CD14-positive monocyte (primary cell): ENCODE measurements at regions not wholly inside any gene's neighbourhood (a gene's known extent, or its start where the extent isn't known, plus 50 kb on each side); places are given as distances from the start of the nearest gene placed in this dataset.

Source experiments
- DNase-seq, 3 donors: peaks; one replicate each; pipeline ENCODE4 v3.0.0-alpha.2; 2011 to 2022
- H2AFZ ChIP-seq: 2 replicates; pipeline ENCODE4 v1.6.0; 2012; ENCODE audit warnings: mild to moderate bottlenecking, low read depth, low read length, inconsistent platforms; ENCODE audit not compliant: insufficient read depth, poor library complexity, severe bottlenecking
- H3K27ac ChIP-seq, 2 donors: 1 replicate in 1 of 2; 2 replicates in 1 of 2; pipeline ENCODE4 v1.5.1; 2012 to 2013; ENCODE audit warnings: low read length in 2 of 2, control low read depth in 1 of 2, inconsistent platforms in 1 of 2, low read depth in 1 of 2, mild to moderate bottlenecking in 1 of 2
- H3K27me3 ChIP-seq, 2 donors: one replicate each; pipeline versions ENCODE4 v1.6.0 to v1.6.1; 2011 to 2013; ENCODE audit warnings: low read length in 2 of 2; ENCODE audit not compliant: control insufficient read depth in 2 of 2, insufficient read depth in 2 of 2
- H3K36me3 ChIP-seq, 2 donors: replicated peaks in 1 of 2; 1 replicate in 1 of 2; 2 replicates in 1 of 2; pipeline versions ENCODE4 v1.5.1 to v1.6.1; 2012 to 2013; ENCODE audit warnings: low read length in 2 of 2, control low read depth in 1 of 2, inconsistent platforms in 1 of 2, mild to moderate bottlenecking in 1 of 2; ENCODE audit not compliant: insufficient read depth in 2 of 2, control insufficient read depth in 1 of 2
- H3K4me1 ChIP-seq, 2 donors: 1 replicate in 1 of 2; 2 replicates in 1 of 2; pipeline versions ENCODE4 v1.5.1 to v1.6.1; 2012 to 2013; ENCODE audit warnings: low read length in 2 of 2, control low read depth in 1 of 2, inconsistent platforms in 1 of 2, mild to moderate bottlenecking in 1 of 2, moderate library complexity in 1 of 2; ENCODE audit not compliant: insufficient read depth in 2 of 2, control insufficient read depth in 1 of 2
- H3K4me2 ChIP-seq: replicated peaks from 2 replicates; pipeline ENCODE3; 2012; ENCODE audit warnings: low read length, moderate library complexity, mild to moderate bottlenecking; ENCODE audit not compliant: poor library complexity, severe bottlenecking; ENCODE audit errors: extremely low read depth
- H3K4me3 ChIP-seq, 3 experiments: fragments of 200-600 bp in 1 of 3; sonication (generic) in 1 of 3; replicated peaks in 1 of 3; 1 replicate in 2 of 3; 2 replicates in 1 of 3; pipeline ENCODE4 v1.5.1; 2011 to 2013; ENCODE audit warnings: low read length in 3 of 3, mild to moderate bottlenecking in 3 of 3, control low read depth in 2 of 3, low read depth in 2 of 3, inconsistent platforms in 1 of 3, moderate library complexity in 1 of 3
- H3K79me2 ChIP-seq: 2 replicates; pipeline ENCODE4 v1.6.0; 2012; ENCODE audit warnings: mild to moderate bottlenecking, control low read depth, inconsistent platforms, low read length, moderate library complexity; ENCODE audit not compliant: insufficient read depth
- H3K9ac ChIP-seq: 2 replicates; pipeline ENCODE4 v1.6.0; 2017; ENCODE audit warnings: low read length, mild to moderate bottlenecking; ENCODE audit not compliant: insufficient read depth, poor library complexity, severe bottlenecking
- H3K9me3 ChIP-seq, 2 donors: replicated peaks in 1 of 2; 1 replicate in 1 of 2; 2 replicates in 1 of 2; pipeline versions ENCODE4 v1.5.1 to v1.6.1; 2012 to 2013; ENCODE audit warnings: low read length in 2 of 2, control low read depth in 1 of 2; ENCODE audit not compliant: control insufficient read depth in 1 of 2, insufficient read depth in 1 of 2
- H4K20me1 ChIP-seq: 2 replicates; pipeline ENCODE4 v1.6.0; 2012; ENCODE audit warnings: mild to moderate bottlenecking, low read length, control low read depth, moderate library complexity; ENCODE audit not compliant: insufficient read depth
- H3K27ac Mint-ChIP-seq, 7 donors: one replicate each; pipeline ENCODE4 v1.8.0; 2020; ENCODE audit warnings: mild to moderate bottlenecking in 7 of 7, mixed read lengths in 7 of 7, moderate library complexity in 6 of 7, inconsistent platforms in 2 of 7
- H3K27me3 Mint-ChIP-seq, 3 donors: one replicate each; pipeline ENCODE4 v1.8.0; 2021 to 2022; ENCODE audit warnings: low read depth in 3 of 3, mild to moderate bottlenecking in 3 of 3, mixed read lengths in 3 of 3, moderate library complexity in 3 of 3, inconsistent platforms in 1 of 3
- H3K36me3 Mint-ChIP-seq, 2 donors: one replicate each; pipeline ENCODE4 v1.8.0; 2020; ENCODE audit warnings: mixed read lengths in 2 of 2, inconsistent platforms in 1 of 2, mild to moderate bottlenecking in 1 of 2
- H3K4me1 Mint-ChIP-seq: one replicate; pipeline ENCODE4 v1.8.0; 2020; ENCODE audit warnings: mild to moderate bottlenecking, mixed read lengths
- H3K4me3 Mint-ChIP-seq, 2 donors: one replicate each; pipeline ENCODE4 v1.8.0; 2020; ENCODE audit warnings: mild to moderate bottlenecking in 2 of 2, mixed read lengths in 2 of 2, moderate library complexity in 1 of 2
- H3K9me3 Mint-ChIP-seq, 7 donors: one replicate each; pipeline ENCODE4 v1.8.0; 2020 to 2022; ENCODE audit warnings: mixed read lengths in 7 of 7, mild to moderate bottlenecking in 6 of 7, moderate library complexity in 6 of 7, inconsistent platforms in 2 of 7
- CTCF ChIP-seq: fragments of 200-600 bp; IDR thresholded peaks from one replicate; pipeline ENCODE4 v1.8.0; 2022; ENCODE audit warnings: antibody characterized with exemption, mild to moderate bottlenecking
- whole genome bisulfite sequencing: methylation state at CpG from one replicate; pipeline ENCODE4 v1.1.5; 2013; ENCODE audit warnings: missing lambda C conversion rate; ENCODE audit not compliant: insufficient coverage; 5-methylcytosine and 5-hydroxymethylcytosine counted together
- intact Hi-C, 2 donors: fragments of 100-400 bp; cut with micrococcal nuclease; formaldehyde crosslinking; loops; one replicate each; pipeline versions ENCODE4 v1.15.0 to v1.15.1; 2023

- intact Hi-C loops = no loop called here
- no peak for TF ChIP-seq CTCF
- H3K27me3 ChIP-seq = no peaks in the 10 kb centered on the region
- no peak overlapping the region for H2AFZ ChIP-seq
- no peak overlapping the region for H3K4me3 ChIP-seq
- no peak overlapping the region for H3K27ac ChIP-seq
- Mint-ChIP-seq H3K4me3 (no peak overlapping the region), H3K4me1 (no peaks in the 10 kb centered on the region), H3K36me3 (no peaks in the 10 kb centered on the region), H3K27ac (no peak overlapping the region), H3K9me3 (peaks cover 0 to 4% (median 1%) of the 10 kb centered on the region in 7 donors), H3K27me3 (peaks cover 0 to 2% (median 0%) of the 10 kb centered on the region in 3 donors)
- no peaks in the 10 kb centered on the region for H3K9me3 ChIP-seq
- WGBS = no CpG with 5 or more reads among the region's 1 CpG
- H4K20me1 ChIP-seq = no peaks in the 10 kb centered on the region
- H3K4me2 ChIP-seq = no peak overlapping the region
- no peaks in the 10 kb centered on the region for H3K79me2 ChIP-seq
- no peak for DNase-seq
- H3K9ac ChIP-seq = no peak overlapping the region
- H3K36me3 ChIP-seq = no peaks in the 10 kb centered on the region
- no peaks in the 10 kb centered on the region for H3K4me1 ChIP-seq
Observed at GRCh38 chr6:103177791-103178190, 1681.9 kb downstream of the HACE1 start.

GRCh38 chr6:103175056-103175455 is 1684.7 kb downstream of the HACE1 start:
- H3K9me3 Mint-ChIP-seq = peaks cover 0 to 4% (median 0%) of the 10 kb centered on the region in 7 donors
- 38% methylated on average over 1 of the region's 1 CpG for WGBS
- H3K4me3 Mint-ChIP-seq = no peak overlapping the region
- DNase-seq = no peak
- intact Hi-C loops = no loop called here
- Histone ChIP-seq H3K27ac (no peak overlapping the region), H3K4me2 (no peak overlapping the region), H4K20me1 (no peaks in the 10 kb centered on the region), H3K27me3 (no peaks in the 10 kb centered on the region), H3K9me3 (no peaks in the 10 kb centered on the region), H3K4me1 (no peaks in the 10 kb centered on the region), H2AFZ (no peak overlapping the region), H3K36me3 (no peaks in the 10 kb centered on the region), H3K4me3 (no peak overlapping the region), H3K79me2 (no peaks in the 10 kb centered on the region), H3K9ac (no peak overlapping the region)
- no peak overlapping the region for H3K27ac Mint-ChIP-seq
- no peaks in the 10 kb centered on the region for H3K36me3 Mint-ChIP-seq
- no peaks in the 10 kb centered on the region for H3K4me1 Mint-ChIP-seq
- no peak for TF ChIP-seq CTCF
- peaks cover 0 to 2% (median 0%) of the 10 kb centered on the region in 3 donors for H3K27me3 Mint-ChIP-seq
